ENCODE measurements at regions not wholly inside any gene's neighbourhood (a gene's known extent, or its start where the extent isn't known, plus 50 kb on each side); places are given as distances from the start of the nearest gene placed in this dataset.

DNA sequence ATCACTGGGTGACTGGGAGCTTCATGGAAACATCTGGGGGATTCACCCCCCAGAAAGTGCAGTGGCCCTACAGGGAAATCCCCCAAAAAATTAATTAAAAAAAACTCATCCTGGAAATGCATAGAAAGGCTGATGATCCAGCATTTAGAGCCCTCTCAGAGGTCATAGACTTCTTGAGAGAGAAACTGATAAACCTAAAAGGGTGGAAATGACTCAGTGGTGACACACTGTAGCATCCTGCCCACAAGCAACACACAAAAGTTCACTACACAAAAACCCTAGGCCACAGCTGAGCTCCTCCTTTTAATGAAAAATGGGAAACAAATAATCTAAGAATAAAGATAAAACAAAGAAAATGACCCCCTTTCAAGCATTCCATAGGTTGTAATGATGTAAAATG, 911.5 kb downstream of the GLUD2 start:
- DNase-seq, result no peak
- Histone ChIP-seq H3K36me3 (ENCODE audit: insufficient read depth, low read length) (no peaks in the 10 kb centered on the region), H3K27me3 (ENCODE audit: insufficient read depth, low read length, poor library complexity, severe bottlenecking) (no peaks in the 10 kb centered on the region), H3K4me3 (ENCODE audit: low read length) (no peak overlapping the region), H3K27ac (ENCODE audit: low read depth, low read length) (no peak overlapping the region), H3K9me3 (ENCODE audit: low read length) (no peaks in the 10 kb centered on the region), H3K4me1 (ENCODE audit: insufficient read depth, low read length) (no peaks in the 10 kb centered on the region)
- no peaks in the 10 kb centered on the region for H3K36me3 Mint-ChIP-seq
- no peak overlapping the region for H3K27ac Mint-ChIP-seq
- no peaks in the 10 kb centered on the region for H3K4me1 Mint-ChIP-seq
- ChIA-PET POLR2A (no interaction called here), CTCF (no interaction called here)
- H3K9me3 Mint-ChIP-seq, result peaks cover 0 to 6% (median 0%) of the 10 kb centered on the region in 5 donors
- H3K4me3 Mint-ChIP-seq, result no peak overlapping the region
- no peaks in the 10 kb centered on the region for H3K27me3 Mint-ChIP-seq

DNA sequence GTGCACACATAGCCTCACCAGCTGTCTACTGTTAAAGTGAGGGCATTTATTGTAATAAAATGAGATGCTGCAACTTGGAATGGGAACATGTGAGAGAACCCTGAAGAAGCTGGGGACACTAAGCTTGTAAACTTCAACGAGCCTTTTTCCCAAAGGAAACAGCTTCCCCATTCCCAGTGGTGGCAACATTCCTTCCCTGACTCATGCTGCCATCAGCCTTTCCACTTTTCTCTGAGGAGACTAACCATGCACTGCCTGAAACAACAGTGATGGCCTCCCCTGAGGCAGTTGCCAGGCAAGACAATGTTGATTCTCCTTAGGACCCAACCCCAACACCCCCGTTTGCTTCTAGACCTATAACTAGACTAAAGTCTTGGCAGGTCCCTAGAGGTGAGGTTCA, 928.3 kb downstream of the GLUD2 start:
- Histone ChIP-seq H3K27me3 (ENCODE audit: insufficient read depth, low read length, poor library complexity, severe bottlenecking) (no peaks in the 10 kb centered on the region), H3K27ac (ENCODE audit: low read depth, low read length) (no peak overlapping the region), H3K9me3 (ENCODE audit: low read length) (no peaks in the 10 kb centered on the region), H3K4me1 (ENCODE audit: insufficient read depth, low read length) (no peaks in the 10 kb centered on the region), H3K4me3 (ENCODE audit: low read length) (no peak overlapping the region), H3K36me3 (ENCODE audit: insufficient read depth, low read length) (no peaks in the 10 kb centered on the region)
- Mint-ChIP-seq H3K4me1 (no peaks in the 10 kb centered on the region), H3K36me3 (no peaks in the 10 kb centered on the region), H3K27ac (no peak overlapping the region), H3K9me3 (peaks cover 0 to 5% (median 2%) of the 10 kb centered on the region in 5 donors), H3K4me3 (no peak overlapping the region), H3K27me3 (no peaks in the 10 kb centered on the region)
- CTCF ChIA-PET, result no interaction called here
- POLR2A ChIA-PET, result no interaction called here
- no peak for DNase-seq

DNA sequence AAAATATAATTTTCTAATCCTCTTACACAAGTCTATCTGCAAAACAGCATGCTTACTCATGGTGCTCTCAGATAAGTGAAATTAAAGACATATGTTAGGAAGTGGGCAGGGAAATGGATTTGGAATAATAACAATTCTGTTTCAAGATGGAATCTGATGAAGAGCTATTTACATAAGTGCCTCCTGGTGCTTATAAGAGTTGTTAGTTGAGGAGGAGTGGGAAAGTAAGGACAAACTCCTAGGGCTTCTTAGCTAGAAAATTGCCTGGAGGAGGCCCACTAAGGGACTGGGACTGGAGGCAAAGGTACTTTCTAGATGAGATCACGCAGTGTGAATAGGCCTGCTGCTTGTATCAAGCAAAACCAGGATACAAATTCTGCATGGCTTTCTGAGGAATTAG, 939.8 kb downstream of the GLUD2 start:
- Histone ChIP-seq H3K9me3 (ENCODE audit: low read length) (no peaks in the 10 kb centered on the region), H3K36me3 (ENCODE audit: insufficient read depth, low read length) (no peaks in the 10 kb centered on the region), H3K4me1 (ENCODE audit: insufficient read depth, low read length) (no peaks in the 10 kb centered on the region), H3K27me3 (ENCODE audit: insufficient read depth, low read length, poor library complexity, severe bottlenecking) (no peaks in the 10 kb centered on the region), H3K27ac (ENCODE audit: low read depth, low read length) (no peak overlapping the region), H3K4me3 (ENCODE audit: low read length) (no peak overlapping the region)
- no peak for DNase-seq
- H3K4me3 Mint-ChIP-seq, result no peak overlapping the region
- H3K4me1 Mint-ChIP-seq, result no peaks in the 10 kb centered on the region
- POLR2A ChIA-PET, result no interaction called here
- CTCF ChIA-PET, result no interaction called here
- H3K27ac Mint-ChIP-seq, result no peak overlapping the region
- H3K27me3 Mint-ChIP-seq, result peaks cover 0 to 1% of the 10 kb centered on the region in 2 donors
- no peaks in the 10 kb centered on the region for H3K36me3 Mint-ChIP-seq
- H3K9me3 Mint-ChIP-seq, result peaks cover 0 to 4% (median 3%) of the 10 kb centered on the region in 5 donors

DNA sequence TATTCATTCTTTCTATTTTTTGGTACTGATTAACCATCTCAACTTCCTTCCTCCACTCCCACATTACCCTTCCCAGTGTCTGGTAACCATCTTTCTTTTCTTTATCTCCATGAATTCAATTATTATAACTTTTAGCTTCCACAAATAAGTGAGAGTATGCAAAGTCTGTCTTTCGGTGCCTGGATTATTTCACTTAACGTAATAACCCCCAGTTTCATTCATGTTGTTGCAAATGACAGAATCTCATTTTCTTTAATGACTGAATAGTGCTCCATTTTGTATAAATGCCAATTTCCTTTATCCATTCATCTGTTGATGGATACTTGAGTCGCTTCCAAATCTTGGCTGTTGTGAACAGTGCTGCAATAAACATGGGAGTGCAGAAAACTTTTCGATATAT, 940.4 kb downstream of the GLUD2 start:
- no peaks in the 10 kb centered on the region for H3K36me3 ChIP-seq (ENCODE audit: insufficient read depth, low read length)
- no peak overlapping the region for H3K27ac ChIP-seq (ENCODE audit: low read depth, low read length)
- no peaks in the 10 kb centered on the region for H3K36me3 Mint-ChIP-seq
- POLR2A ChIA-PET, result no interaction called here
- peaks cover 0 to 4% (median 3%) of the 10 kb centered on the region in 5 donors for H3K9me3 Mint-ChIP-seq
- CTCF ChIA-PET, result no interaction called here
- no peak overlapping the region for H3K4me3 ChIP-seq (ENCODE audit: low read length)
- peaks cover 0 to 1% of the 10 kb centered on the region in 2 donors for H3K27me3 Mint-ChIP-seq
- no peaks in the 10 kb centered on the region for H3K4me1 ChIP-seq (ENCODE audit: insufficient read depth, low read length)
- H3K4me1 Mint-ChIP-seq, result no peaks in the 10 kb centered on the region
- H3K27me3 ChIP-seq (ENCODE audit: insufficient read depth, low read length, poor library complexity, severe bottlenecking), result no peaks in the 10 kb centered on the region
- DNase-seq, result no peak
- H3K27ac Mint-ChIP-seq, result no peak overlapping the region
- no peak overlapping the region for H3K4me3 Mint-ChIP-seq
- H3K9me3 ChIP-seq (ENCODE audit: low read length), result no peaks in the 10 kb centered on the region

DNA sequence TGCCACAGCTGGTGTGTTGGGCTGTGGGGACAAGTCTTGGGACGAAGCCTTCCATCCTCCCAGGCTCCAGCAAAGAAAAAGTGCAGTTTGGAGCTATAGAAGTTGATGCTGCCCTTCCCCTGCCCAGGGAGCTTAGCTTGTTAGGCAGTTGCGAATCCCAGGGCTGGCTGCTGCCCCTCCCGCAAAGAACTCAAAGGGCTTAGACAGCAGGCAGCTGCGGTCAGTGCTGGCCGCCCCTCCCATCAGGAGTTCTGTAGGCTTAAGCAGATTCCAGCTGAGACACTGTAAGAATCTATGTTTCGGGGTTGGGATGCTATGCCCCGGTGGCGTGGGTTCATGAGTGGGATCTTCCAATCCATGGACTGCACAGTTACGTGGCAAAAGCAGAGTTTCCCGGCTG, 956.7 kb downstream of the GLUD2 start:
- Mint-ChIP-seq H3K27ac (no peak overlapping the region), H3K27me3 (no peaks in the 10 kb centered on the region), H3K9me3 (peaks cover 0 to 6% (median 4%) of the 10 kb centered on the region in 5 donors), H3K36me3 (no peaks in the 10 kb centered on the region), H3K4me3 (no peak overlapping the region), H3K4me1 (no peaks in the 10 kb centered on the region)
- CTCF ChIA-PET, result no interaction called here
- Histone ChIP-seq H3K4me3 (ENCODE audit: low read length) (no peak overlapping the region), H3K4me1 (ENCODE audit: insufficient read depth, low read length) (no peaks in the 10 kb centered on the region), H3K27me3 (ENCODE audit: insufficient read depth, low read length, poor library complexity, severe bottlenecking) (no peaks in the 10 kb centered on the region), H3K9me3 (ENCODE audit: low read length) (no peaks in the 10 kb centered on the region), H3K27ac (ENCODE audit: low read depth, low read length) (no peak overlapping the region), H3K36me3 (ENCODE audit: insufficient read depth, low read length) (no peaks in the 10 kb centered on the region)
- POLR2A ChIA-PET, result no interaction called here
- DNase-seq, result no peak

DNA sequence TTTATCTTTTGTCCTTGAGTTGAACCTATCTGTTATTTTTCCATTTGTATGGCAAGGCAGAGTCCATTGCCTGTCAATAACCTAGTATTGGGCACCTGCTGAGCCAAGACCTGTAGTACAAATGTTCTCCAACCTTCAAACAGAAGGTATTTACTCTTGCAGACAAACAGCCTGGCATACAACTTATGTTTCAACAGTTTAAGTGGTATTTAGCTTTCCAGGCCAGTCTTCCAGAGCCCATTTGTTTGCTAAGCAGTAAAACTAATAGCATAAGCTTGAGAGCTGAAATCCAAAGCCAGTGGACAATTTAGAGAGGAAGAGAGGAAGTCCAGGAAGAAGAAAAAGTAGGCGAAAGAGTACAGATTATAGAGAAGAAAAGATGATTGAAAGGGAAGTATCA, 979.3 kb downstream of the GLUD2 start:
- DNase-seq, result no peak
- no peaks in the 10 kb centered on the region for H3K4me1 ChIP-seq (ENCODE audit: insufficient read depth, low read length)
- no peak overlapping the region for H3K4me3 Mint-ChIP-seq
- H3K9me3 ChIP-seq (ENCODE audit: low read length), result no peaks in the 10 kb centered on the region
- no peak overlapping the region for H3K27ac ChIP-seq (ENCODE audit: low read depth, low read length)
- CTCF ChIA-PET, result no interaction called here
- H3K36me3 ChIP-seq (ENCODE audit: insufficient read depth, low read length), result no peaks in the 10 kb centered on the region
- H3K27me3 ChIP-seq (ENCODE audit: insufficient read depth, low read length, poor library complexity, severe bottlenecking), result no peaks in the 10 kb centered on the region
- no peaks in the 10 kb centered on the region for H3K36me3 Mint-ChIP-seq
- no peak overlapping the region for H3K4me3 ChIP-seq (ENCODE audit: low read length)
- POLR2A ChIA-PET, result no interaction called here
- no peaks in the 10 kb centered on the region for H3K4me1 Mint-ChIP-seq
- no peaks in the 10 kb centered on the region for H3K27me3 Mint-ChIP-seq
- H3K9me3 Mint-ChIP-seq, result peaks cover 0 to 2% (median 0%) of the 10 kb centered on the region in 5 donors
- no peak overlapping the region for H3K27ac Mint-ChIP-seq

DNA sequence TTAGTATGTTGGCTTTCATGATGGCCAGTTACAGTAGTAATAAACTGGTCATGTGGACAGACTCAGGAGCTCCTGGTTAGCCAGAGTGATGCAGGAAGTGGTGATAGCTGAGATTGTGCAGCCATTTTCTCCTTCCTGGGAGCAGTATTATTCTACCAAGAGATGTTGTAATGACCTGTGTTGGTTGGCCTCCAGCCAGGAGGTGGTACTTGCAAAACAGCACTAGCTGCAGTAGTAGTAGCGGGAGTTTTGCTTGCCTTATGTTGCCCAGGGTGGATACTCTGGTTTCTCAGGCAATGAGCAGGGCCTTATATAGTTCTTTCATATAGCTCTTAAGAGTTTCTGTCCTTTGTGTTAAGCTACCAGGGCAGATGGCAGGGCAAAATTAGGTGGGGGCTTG, 998.8 kb downstream of the GLUD2 start:
- no peaks in the 10 kb centered on the region for H3K9me3 ChIP-seq (ENCODE audit: low read length)
- no peaks in the 10 kb centered on the region for H3K4me1 Mint-ChIP-seq
- H3K4me1 ChIP-seq (ENCODE audit: insufficient read depth, low read length), result no peaks in the 10 kb centered on the region
- ChIA-PET CTCF (no interaction called here), POLR2A (no interaction called here)
- H3K27me3 Mint-ChIP-seq, result no peaks in the 10 kb centered on the region
- H3K4me3 Mint-ChIP-seq, result no peak overlapping the region
- H3K27ac Mint-ChIP-seq, result no peak overlapping the region
- no peak for DNase-seq
- H3K36me3 ChIP-seq (ENCODE audit: insufficient read depth, low read length), result no peaks in the 10 kb centered on the region
- no peak overlapping the region for H3K4me3 ChIP-seq (ENCODE audit: low read length)
- H3K9me3 Mint-ChIP-seq, result peaks cover 0 to 8% (median 4%) of the 10 kb centered on the region in 5 donors
- no peaks in the 10 kb centered on the region for H3K36me3 Mint-ChIP-seq
- no peak overlapping the region for H3K27ac ChIP-seq (ENCODE audit: low read depth, low read length)
- H3K27me3 ChIP-seq (ENCODE audit: insufficient read depth, low read length, poor library complexity, severe bottlenecking), result no peaks in the 10 kb centered on the region

DNA sequence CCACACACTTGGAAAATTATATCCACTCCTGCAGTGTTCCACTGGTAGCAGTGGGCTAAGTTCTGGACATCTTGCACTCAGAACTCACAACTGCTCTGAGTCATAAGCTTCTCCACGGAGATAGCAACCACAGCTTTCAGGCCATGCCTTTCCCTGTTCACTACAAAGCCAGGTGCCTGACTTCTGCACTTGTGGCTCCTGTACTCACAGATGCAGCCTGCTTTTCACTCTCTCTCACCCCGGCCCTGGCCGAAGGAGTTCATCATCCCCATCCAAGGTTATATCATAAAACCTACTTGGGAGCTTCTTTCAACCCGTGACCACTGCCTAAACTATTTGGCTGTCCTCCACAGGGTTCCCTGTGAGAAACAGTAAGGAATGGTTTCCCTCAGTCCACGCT, 999.4 kb downstream of the GLUD2 start:
- H3K9me3 Mint-ChIP-seq, result peaks cover 0 to 8% (median 4%) of the 10 kb centered on the region in 5 donors
- H3K27ac Mint-ChIP-seq, result no peak overlapping the region
- H3K4me3 ChIP-seq (ENCODE audit: low read length), result no peak overlapping the region
- H3K27me3 Mint-ChIP-seq, result no peaks in the 10 kb centered on the region
- no peaks in the 10 kb centered on the region for H3K36me3 Mint-ChIP-seq
- ChIA-PET POLR2A (no interaction called here), CTCF (no interaction called here)
- DNase-seq, result no peak
- no peaks in the 10 kb centered on the region for H3K27me3 ChIP-seq (ENCODE audit: insufficient read depth, low read length, poor library complexity, severe bottlenecking)
- no peaks in the 10 kb centered on the region for H3K9me3 ChIP-seq (ENCODE audit: low read length)
- no peaks in the 10 kb centered on the region for H3K4me1 ChIP-seq (ENCODE audit: insufficient read depth, low read length)
- no peaks in the 10 kb centered on the region for H3K4me1 Mint-ChIP-seq
- no peak overlapping the region for H3K4me3 Mint-ChIP-seq
- no peak overlapping the region for H3K27ac ChIP-seq (ENCODE audit: low read depth, low read length)
- no peaks in the 10 kb centered on the region for H3K36me3 ChIP-seq (ENCODE audit: insufficient read depth, low read length)

DNA sequence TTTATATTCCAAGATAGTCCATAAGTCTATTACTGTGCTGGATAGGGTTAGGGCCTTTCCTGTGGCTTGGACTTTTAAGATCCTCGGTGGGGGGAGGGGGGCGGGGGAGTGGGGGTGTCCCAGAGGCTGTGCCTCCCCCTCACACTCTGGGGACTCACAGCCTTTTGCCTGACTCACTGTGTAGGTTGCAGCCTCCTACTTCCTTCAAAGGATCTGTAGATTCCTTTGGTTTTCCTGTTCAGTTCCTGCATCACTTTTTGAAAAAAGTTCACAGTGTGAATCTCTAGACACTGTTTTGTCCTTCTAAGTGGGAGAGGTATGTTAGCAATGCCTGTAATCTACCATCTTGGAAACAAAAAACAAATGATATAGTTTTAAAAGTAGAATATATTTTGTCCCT, 999.9 kb downstream of the GLUD2 start:
- Histone ChIP-seq H3K4me3 (ENCODE audit: low read length) (no peak overlapping the region), H3K27me3 (ENCODE audit: insufficient read depth, low read length, poor library complexity, severe bottlenecking) (no peaks in the 10 kb centered on the region), H3K4me1 (ENCODE audit: insufficient read depth, low read length) (no peaks in the 10 kb centered on the region), H3K27ac (ENCODE audit: low read depth, low read length) (no peak overlapping the region), H3K36me3 (ENCODE audit: insufficient read depth, low read length) (no peaks in the 10 kb centered on the region), H3K9me3 (ENCODE audit: low read length) (no peaks in the 10 kb centered on the region)
- POLR2A ChIA-PET, result no interaction called here
- no peaks in the 10 kb centered on the region for H3K4me1 Mint-ChIP-seq
- no peaks in the 10 kb centered on the region for H3K27me3 Mint-ChIP-seq
- CTCF ChIA-PET, result no interaction called here
- peaks cover 0 to 8% (median 4%) of the 10 kb centered on the region in 5 donors for H3K9me3 Mint-ChIP-seq
- no peak overlapping the region for H3K27ac Mint-ChIP-seq
- no peaks in the 10 kb centered on the region for H3K36me3 Mint-ChIP-seq
- H3K4me3 Mint-ChIP-seq, result no peak overlapping the region
- no peak for DNase-seq
